ENCODE measurements at regions not wholly inside any gene's neighbourhood (a gene's known extent, or its start where the extent isn't known, plus 50 kb on each side); places are given as distances from the start of the nearest gene placed in this dataset.

DNA sequence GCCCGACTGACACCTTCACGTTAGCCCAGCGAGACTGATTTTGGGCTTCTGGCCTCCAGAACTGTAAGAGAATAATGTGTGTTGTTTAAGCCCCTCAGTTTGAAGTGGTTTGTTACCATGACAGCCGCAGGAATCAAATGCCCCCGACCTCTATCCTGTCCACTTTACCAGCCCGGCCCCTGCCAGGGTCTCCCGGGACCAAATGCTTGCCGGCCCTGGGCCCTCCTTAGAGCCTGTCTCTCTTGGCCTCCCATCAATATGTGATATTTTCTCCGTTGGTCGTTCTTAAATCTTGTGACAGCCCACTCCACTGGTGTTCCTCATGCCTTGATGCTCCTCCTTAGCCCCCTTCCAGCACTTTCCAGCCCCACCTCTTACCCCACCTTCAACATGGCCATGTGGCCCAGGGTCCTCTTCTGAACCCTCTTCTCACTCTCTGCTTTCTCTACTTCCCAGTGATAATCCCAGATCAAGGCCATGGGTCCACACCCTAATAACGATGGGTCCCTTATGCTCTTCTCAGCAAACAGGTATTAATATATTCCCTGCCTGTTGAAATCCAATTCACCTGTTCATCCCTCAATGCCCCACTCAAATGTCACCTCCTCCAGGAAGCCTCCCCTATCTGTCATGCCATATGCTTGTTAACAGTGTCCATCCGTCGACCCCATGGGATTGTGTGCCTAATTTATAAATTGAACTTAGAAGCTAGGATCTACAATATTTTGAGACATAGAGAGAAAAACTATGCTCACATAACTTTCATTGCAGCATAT, 192.8 kb downstream of the ZFP36L2 start:
- H3K9ac ChIP-seq (ENCODE audit: insufficient read length) = no peak overlapping the region
- TF ChIP-seq EZH2 (IDR thresholded peaks at IDR 0.05) (no peak), FOXP2 (optimal IDR thresholded peaks at IDR 0.05; ENCODE audit: control extremely low read depth, extremely low read length, insufficient read depth) (no peak), POLR2AphosphoS5 (IDR thresholded peaks at IDR 0.05; ENCODE audit: borderline replicate concordance, low read depth, low read length) (no peak)
- no peak for DNase-seq (ENCODE audit: low read depth, low spot score)
- H3K27ac ChIP-seq = no peak overlapping the region
- no peaks in the 10 kb centered on the region for H3K36me3 ChIP-seq (ENCODE audit: insufficient read depth, low read length)
- no peaks in the 10 kb centered on the region for H3K9me3 ChIP-seq (ENCODE audit: low read depth, low read length)
- no peak overlapping the region for H3K4me3 ChIP-seq

DNA sequence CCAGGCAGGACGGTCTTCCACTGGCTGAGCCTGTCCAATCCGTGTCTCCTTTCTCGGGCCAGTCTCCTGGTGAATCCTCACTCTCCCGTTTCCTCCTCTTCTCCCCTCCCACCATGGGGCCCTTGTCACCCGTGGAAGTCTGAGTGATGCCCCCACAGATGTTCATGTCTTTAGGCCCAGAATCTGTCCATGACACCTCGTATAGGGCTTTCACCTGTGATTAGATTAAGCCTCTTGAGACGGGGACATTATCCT, 193.5 kb downstream of the ZFP36L2 start:
- H3K27ac ChIP-seq = no peak overlapping the region
- TF ChIP-seq FOXP2 (optimal IDR thresholded peaks at IDR 0.05; ENCODE audit: control extremely low read depth, extremely low read length, insufficient read depth) (no peak), POLR2AphosphoS5 (IDR thresholded peaks at IDR 0.05; ENCODE audit: borderline replicate concordance, low read depth, low read length) (no peak), EZH2 (IDR thresholded peaks at IDR 0.05) (no peak)
- H3K36me3 ChIP-seq (ENCODE audit: insufficient read depth, low read length) = no peaks in the 10 kb centered on the region
- no peaks in the 10 kb centered on the region for H3K9me3 ChIP-seq (ENCODE audit: low read depth, low read length)
- DNase-seq (ENCODE audit: low read depth, low spot score) = no peak
- no peak overlapping the region for H3K4me3 ChIP-seq
- no peak overlapping the region for H3K9ac ChIP-seq (ENCODE audit: insufficient read length)

DNA sequence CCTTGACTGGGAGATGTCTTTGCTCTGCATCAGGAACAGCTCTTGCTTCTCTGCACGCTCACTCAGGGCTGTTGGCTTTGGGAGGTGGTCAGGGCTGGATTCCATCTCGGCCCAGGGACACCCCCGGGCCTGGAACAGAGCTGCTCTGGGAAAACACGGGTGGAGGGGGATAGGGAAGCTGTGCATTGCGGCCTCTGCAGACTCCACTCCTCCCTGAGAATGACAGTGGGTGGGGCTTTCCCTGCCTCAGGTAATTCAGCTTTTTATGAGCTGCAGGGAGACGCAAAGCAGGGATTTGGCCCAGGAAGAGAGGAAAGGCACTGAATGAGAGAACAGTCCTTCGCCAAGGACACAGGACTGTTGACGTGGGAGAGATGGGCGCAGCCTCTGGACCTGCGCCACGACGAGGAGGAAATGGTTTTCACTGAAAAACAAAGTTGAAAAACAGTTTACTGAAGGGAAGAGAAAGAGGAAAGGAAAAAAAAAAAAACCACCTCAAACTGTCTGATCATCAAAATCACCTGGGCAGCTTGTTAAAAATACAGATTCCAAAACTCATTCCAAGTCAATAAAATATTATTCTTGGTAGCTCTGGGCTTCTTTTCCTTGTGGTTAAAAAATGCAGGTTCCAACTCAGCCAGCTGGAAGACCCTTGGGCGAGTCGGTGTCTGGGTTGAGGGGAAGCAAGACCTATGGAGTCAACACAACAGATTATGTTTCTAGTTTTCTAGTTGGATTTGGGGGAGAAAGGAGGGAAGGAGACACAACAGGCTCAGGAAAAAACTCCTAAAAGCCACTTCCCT, 194.0 kb downstream of the ZFP36L2 start:
- no peaks in the 10 kb centered on the region for H3K36me3 ChIP-seq (ENCODE audit: insufficient read depth, low read length)
- H3K4me3 ChIP-seq = no peak overlapping the region
- TF ChIP-seq POLR2AphosphoS5 (IDR thresholded peaks at IDR 0.05; ENCODE audit: borderline replicate concordance, low read depth, low read length) = no peak
- no peak for TF ChIP-seq EZH2 (IDR thresholded peaks at IDR 0.05)
- no peak for TF ChIP-seq FOXP2 (optimal IDR thresholded peaks at IDR 0.05; ENCODE audit: control extremely low read depth, extremely low read length, insufficient read depth)
- no peak for DNase-seq (ENCODE audit: low read depth, low spot score)
- no peaks in the 10 kb centered on the region for H3K9me3 ChIP-seq (ENCODE audit: low read depth, low read length)
- H3K27ac ChIP-seq = no peak overlapping the region
- H3K9ac ChIP-seq (ENCODE audit: insufficient read length) = no peak overlapping the region

DNA sequence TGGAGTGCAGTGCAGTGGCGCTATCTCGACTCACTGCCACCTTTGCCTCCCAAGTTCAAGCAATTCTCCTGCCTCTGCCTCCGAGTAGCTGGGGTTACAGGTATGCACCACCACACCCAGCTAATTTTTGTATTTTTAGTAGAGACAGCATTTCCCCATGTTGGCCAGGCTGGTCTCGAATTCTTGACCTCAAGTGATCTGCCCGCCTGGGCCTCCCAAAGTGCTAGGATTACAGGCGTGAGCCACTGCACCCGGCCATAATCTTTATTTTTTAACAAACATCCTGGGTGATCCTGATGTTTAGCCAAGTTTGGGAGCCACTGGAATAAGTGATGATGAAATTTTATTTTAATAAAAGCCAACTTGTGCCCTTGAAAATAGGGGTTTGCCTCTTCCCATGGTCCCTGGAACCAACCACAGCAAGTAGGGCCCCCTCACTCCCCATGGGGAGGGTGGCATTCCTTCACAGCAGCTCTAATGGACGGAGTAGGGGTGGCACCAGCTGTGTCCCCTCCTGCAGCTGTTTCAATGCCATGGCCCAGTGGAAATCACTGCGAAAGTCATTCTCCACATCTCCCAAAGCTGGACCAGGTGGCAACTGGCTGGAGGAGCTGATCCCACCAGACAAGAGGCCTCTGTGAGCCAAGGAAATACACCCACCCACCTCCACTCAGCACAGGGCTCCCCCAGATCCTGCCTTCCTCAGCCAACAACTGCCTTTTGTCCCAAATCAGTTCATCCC, 194.8 kb downstream of the ZFP36L2 start:
- no peak overlapping the region for H3K9ac ChIP-seq (ENCODE audit: insufficient read length)
- TF ChIP-seq FOXP2 (optimal IDR thresholded peaks at IDR 0.05; ENCODE audit: control extremely low read depth, extremely low read length, insufficient read depth) (no peak), EZH2 (IDR thresholded peaks at IDR 0.05) (no peak), POLR2AphosphoS5 (IDR thresholded peaks at IDR 0.05; ENCODE audit: borderline replicate concordance, low read depth, low read length) (no peak)
- H3K9me3 ChIP-seq (ENCODE audit: low read depth, low read length) = no peaks in the 10 kb centered on the region

DNA sequence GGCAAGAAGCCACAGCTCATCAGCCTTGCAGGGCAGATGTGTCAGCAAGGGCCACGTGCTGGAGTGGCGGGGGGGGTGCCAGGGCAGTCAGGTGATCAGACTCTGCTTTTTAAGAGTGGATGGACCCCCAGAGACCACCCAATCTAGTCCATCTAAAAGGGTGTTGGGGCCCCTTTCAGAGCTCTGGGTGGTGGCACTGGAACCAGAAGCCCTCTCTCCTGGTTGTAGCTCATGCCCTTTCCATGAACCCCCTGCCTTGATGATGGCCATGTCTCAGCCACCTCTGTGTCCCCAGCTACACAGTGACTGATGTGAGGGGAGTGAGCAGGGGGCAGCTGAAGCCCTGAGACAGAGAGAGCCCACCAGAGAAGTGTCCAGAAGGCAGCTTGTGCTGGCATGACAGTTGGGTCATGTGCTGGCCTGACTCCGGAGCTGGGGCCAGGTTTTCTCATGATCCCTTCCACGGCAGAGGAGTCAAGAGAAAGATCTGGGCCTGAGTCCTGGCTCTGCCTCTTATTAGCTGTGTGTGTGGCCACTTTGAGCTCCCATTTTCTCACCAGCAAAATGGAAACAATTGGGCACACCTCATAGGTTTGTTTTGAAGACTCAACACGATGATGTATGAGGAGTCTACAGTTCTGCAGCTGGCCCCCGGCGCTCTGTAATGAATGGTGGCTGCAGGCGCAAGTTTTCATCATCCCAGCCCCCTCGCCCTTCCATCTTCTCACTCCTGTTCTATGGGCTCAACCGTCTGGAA, 195.7 kb downstream of the ZFP36L2 start:
- H3K27ac ChIP-seq = no peak overlapping the region
- H3K4me3 ChIP-seq = no peak overlapping the region
- H3K9ac ChIP-seq (ENCODE audit: insufficient read length) = no peak overlapping the region
- no peak for DNase-seq (ENCODE audit: low read depth, low spot score)
- TF ChIP-seq EZH2 (IDR thresholded peaks at IDR 0.05) (no peak), FOXP2 (optimal IDR thresholded peaks at IDR 0.05; ENCODE audit: control extremely low read depth, extremely low read length, insufficient read depth) (no peak)
- H3K9me3 ChIP-seq (ENCODE audit: low read depth, low read length) = no peaks in the 10 kb centered on the region
- no peaks in the 10 kb centered on the region for H3K36me3 ChIP-seq (ENCODE audit: insufficient read depth, low read length)

More for the DNA sequence above, 194.8 kb downstream of the ZFP36L2 start:
- H3K4me3 ChIP-seq = no peak overlapping the region
- DNase-seq (ENCODE audit: low read depth, low spot score) = no peak
- H3K27ac ChIP-seq = no peak overlapping the region
- no peaks in the 10 kb centered on the region for H3K36me3 ChIP-seq (ENCODE audit: insufficient read depth, low read length)

DNA sequence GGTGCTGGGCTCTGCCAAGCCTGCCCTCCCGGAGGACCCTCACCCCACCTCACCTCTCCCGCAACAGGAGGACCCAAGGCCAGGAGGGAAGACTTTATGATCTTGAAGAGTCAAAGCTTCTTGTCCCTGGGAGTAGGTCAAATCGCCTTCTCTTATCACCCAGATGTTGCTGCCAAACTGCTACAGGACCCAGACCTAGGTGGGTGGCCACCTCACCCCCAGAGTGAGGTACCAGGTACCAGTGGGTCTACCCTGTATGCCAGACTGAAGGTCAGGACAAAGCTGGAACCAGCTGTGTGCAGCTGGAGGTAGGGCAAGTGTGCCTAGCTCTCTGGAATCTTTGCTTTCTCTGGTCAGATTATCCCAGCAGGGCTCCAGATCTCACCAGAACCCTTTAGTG, 197.2 kb downstream of the ZFP36L2 start:
- Histone ChIP-seq H3K36me3 (ENCODE audit: insufficient read depth, low read length) (no peaks in the 10 kb centered on the region), H3K9me3 (ENCODE audit: low read depth, low read length) (no peaks in the 10 kb centered on the region), H3K4me3 (no peak overlapping the region), H3K27ac (no peak overlapping the region), H3K9ac (ENCODE audit: insufficient read length) (no peak overlapping the region)
- TF ChIP-seq EZH2 (IDR thresholded peaks at IDR 0.05) (no peak), POLR2AphosphoS5 (IDR thresholded peaks at IDR 0.05; ENCODE audit: borderline replicate concordance, low read depth, low read length) (no peak), FOXP2 (optimal IDR thresholded peaks at IDR 0.05; ENCODE audit: control extremely low read depth, extremely low read length, insufficient read depth) (no peak)
- DNase-seq (ENCODE audit: low read depth, low spot score) = no peak

DNA sequence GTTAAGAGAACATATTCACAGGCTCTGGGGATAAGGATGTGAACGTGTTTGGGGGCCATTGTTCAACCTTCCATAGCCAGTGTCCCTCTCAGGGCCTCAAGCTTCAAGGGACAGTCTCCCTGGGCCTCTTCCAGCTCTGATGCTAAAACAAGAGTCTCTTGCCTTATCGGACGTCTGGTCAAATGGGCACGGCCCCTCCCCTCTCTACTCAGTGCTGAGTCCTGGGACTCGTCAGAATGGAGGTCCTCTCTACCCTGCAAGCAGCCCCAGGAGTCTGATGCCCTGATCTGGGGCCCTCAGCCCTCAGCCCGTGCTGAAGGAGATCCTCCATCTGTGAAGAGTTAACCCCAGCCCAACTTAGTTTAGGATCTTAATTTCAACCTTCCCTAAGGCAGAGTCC, 198.2 kb downstream of the ZFP36L2 start:
- Histone ChIP-seq H3K9ac (ENCODE audit: insufficient read length) (no peak overlapping the region), H3K36me3 (ENCODE audit: insufficient read depth, low read length) (no peaks in the 10 kb centered on the region), H3K4me3 (no peak overlapping the region), H3K27ac (no peak overlapping the region), H3K9me3 (ENCODE audit: low read depth, low read length) (no peaks in the 10 kb centered on the region)
- no peak for DNase-seq (ENCODE audit: low read depth, low spot score)
- no peak for TF ChIP-seq POLR2AphosphoS5 (IDR thresholded peaks at IDR 0.05; ENCODE audit: borderline replicate concordance, low read depth, low read length)
- no peak for TF ChIP-seq FOXP2 (optimal IDR thresholded peaks at IDR 0.05; ENCODE audit: control extremely low read depth, extremely low read length, insufficient read depth)
- TF ChIP-seq EZH2 (IDR thresholded peaks at IDR 0.05) = no peak

Data from SK-N-MC (cell line).